ENCODE measurements at regions not wholly inside any gene's neighbourhood (a gene's known extent, or its start where the extent isn't known, plus 50 kb on each side); places are given as distances from the start of the nearest gene placed in this dataset.

DNA sequence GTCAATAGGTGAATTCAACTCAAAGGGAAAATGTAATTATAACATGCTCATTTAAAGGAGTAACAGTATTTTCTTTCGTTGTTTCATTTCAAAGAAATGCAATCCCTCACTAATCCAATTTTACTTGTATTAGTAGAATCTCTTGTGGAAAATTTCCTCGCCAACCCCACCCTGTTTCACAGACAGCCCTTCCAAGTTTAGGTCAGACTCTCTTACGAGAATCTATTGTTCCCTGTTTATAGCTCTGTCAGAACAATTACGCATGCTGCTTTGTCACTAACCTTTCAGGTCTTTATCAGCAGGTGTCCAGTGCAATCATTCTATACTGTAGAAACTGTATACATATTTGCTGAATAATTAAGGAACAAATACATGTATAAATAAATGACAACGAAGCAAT lies 657.8 kb upstream of the LINC00305 start:
- DNase-seq (ENCODE audit: low spot score), result no peak
- H3K27ac ChIP-seq, result no peak overlapping the region
- TF ChIP-seq, protein P1, sequence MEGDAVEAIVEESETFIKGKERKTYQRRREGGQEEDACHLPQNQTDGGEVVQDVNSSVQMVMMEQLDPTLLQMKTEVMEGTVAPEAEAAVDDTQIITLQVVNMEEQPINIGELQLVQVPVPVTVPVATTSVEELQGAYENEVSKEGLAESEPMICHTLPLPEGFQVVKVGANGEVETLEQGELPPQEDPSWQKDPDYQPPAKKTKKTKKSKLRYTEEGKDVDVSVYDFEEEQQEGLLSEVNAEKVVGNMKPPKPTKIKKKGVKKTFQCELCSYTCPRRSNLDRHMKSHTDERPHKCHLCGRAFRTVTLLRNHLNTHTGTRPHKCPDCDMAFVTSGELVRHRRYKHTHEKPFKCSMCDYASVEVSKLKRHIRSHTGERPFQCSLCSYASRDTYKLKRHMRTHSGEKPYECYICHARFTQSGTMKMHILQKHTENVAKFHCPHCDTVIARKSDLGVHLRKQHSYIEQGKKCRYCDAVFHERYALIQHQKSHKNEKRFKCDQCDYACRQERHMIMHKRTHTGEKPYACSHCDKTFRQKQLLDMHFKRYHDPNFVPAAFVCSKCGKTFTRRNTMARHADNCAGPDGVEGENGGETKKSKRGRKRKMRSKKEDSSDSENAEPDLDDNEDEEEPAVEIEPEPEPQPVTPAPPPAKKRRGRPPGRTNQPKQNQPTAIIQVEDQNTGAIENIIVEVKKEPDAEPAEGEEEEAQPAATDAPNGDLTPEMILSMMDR (IDR thresholded peaks at IDR 0.05), result no peak

DNA sequence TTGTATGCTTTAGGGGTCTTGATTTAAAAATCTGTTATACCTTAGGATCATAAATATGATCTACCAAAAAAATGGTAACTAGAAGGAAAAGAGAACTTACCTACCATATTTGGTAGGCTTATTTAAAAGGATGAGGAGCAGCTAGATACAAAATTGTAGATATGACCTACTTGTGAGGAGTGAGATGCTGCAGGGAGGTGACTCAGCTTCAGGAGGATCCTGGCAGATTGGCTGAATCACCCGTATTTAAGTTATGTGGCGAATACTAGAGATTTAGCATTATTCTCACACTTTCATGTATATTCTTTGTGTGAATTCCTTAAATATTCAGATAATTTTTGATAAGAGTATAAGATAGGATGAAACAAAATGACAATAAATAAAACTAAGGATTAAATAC lies 657.3 kb upstream of the LINC00305 start:
- no peak for DNase-seq (ENCODE audit: low spot score)

More for the DNA sequence above, 657.8 kb upstream of the LINC00305 start:
- no peak overlapping the region for H3K4me3 ChIP-seq

DNA sequence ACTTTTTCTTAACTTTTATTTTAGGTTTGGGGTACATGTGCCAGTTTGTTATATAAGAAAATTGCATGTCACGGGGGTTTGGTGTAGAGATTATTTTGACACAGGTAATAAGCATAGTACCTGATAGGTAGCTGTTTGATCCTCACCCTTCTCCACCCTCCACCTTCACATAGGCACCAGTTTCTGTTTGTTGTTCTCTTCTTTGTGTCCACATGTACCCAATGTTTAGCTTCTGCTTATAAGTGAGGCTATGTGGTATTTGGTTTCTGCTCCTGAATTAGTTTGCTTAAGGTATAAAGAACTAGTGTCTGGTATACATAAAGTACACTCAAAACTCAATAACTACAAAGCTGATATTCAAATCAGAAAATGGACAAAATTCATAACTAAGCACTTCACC lies 654.6 kb upstream of the LINC00305 start:
- H3K27ac ChIP-seq, result no peak overlapping the region
- no peak for DNase-seq (ENCODE audit: low spot score)
- H3K4me3 ChIP-seq, result no peak overlapping the region
- TF ChIP-seq, protein P1 (IDR thresholded peaks at IDR 0.05), result no peak

More for the DNA sequence above, 657.3 kb upstream of the LINC00305 start:
- TF ChIP-seq, protein P1 (IDR thresholded peaks at IDR 0.05), result no peak
- H3K27ac ChIP-seq, result no peak overlapping the region
- no peak overlapping the region for H3K4me3 ChIP-seq

DNA sequence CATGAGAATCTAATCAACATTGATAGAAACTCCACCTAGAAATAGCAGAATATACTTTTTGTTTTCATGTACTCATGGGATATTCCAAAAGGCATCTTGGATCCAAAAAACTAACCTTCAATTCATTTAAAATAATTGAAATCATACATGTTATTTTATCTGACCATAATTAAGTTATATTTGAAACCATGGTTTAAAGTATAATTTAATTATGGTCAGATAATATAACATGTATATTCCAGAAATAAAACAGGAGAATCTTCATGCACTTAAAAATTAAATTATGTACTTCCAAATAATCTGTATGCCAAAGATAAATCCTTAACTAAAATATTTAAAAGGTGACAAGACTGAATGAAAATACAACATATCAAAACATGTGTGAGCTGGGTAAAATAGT lies 651.3 kb upstream of the LINC00305 start:
- H3K27ac ChIP-seq, result no peak overlapping the region
- no peak overlapping the region for H3K4me3 ChIP-seq
- TF ChIP-seq, protein P1 (IDR thresholded peaks at IDR 0.05), result no peak
- DNase-seq (ENCODE audit: low spot score), result no peak

DNA sequence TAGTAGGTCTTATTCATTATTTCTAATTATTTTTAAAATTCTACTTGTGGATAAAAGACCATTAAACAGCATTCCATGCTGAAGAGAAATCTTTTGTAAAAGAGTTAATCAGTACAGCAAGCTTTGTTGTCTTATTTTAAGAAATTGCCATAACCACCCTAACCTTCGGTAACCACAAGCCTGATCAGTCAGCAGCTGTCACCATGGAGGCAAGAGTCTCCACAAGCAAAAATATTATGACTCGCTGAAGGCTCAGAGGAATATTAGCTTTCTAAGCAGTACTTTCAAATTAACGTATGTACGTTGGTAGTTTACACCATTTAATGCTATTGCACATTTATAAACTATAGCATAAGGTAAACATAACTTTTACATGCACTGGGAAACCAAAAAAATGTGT lies 650.5 kb upstream of the LINC00305 start:
- TF ChIP-seq, protein P1 (IDR thresholded peaks at IDR 0.05), result no peak
- no peak overlapping the region for H3K4me3 ChIP-seq
- no peak for DNase-seq (ENCODE audit: low spot score)

DNA sequence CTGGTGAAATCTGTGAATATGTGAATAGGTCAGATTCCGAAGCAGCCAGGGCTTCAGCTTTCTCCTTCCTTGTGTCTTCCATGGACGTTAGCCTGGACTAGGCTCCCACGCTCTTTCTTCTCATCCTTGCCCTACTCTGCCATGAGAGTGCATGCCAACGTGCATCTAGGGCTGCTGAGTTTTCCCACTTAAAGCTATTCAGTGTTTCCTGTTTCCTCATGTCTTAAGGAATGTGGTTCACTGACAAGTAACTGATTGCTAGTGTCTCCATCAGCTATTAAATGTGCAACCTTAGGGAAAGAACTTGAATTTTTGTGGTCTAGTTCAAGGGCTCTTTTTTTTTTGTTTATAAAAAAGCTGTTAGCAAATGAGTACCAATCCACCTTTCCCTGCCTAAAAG lies 642.3 kb upstream of the LINC00305 start:
- DNase-seq (ENCODE audit: low spot score), result no peak
- Histone ChIP-seq H3K27ac (no peak overlapping the region), H3K4me3 (no peak overlapping the region)
- TF ChIP-seq, protein P1 (IDR thresholded peaks at IDR 0.05), result no peak

More for the DNA sequence above, 650.5 kb upstream of the LINC00305 start:
- no peak overlapping the region for H3K27ac ChIP-seq

DNA sequence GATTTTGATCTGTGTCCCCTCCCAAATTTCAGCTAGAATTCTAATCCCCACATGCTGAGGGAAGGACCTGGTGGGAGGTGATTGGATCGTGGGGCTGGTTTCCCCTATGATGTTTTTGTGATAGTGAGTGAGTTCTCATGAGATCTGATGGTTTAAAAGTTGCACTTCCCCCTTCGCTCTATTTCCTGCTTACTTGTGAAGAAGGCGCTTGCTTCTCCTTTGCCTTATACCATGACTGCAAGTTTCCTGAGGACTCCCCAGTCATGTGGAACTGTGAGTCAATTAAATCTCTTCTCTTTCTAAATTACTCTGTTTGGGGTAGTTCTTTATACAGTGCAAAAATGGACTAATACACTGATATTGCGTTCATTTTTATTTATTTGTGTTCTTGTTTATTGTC lies 636.8 kb upstream of the LINC00305 start:
- Histone ChIP-seq H3K27ac (no peak overlapping the region), H3K4me3 (no peak overlapping the region)
- DNase-seq (ENCODE audit: low spot score), result no peak
- TF ChIP-seq, protein P1 (IDR thresholded peaks at IDR 0.05), result no peak

Measured in coronary artery (tissue), 2 donors.